GM21786 (cell line): ENCODE measurements at regions not wholly inside any gene's neighbourhood (a gene's known extent, or its start where the extent isn't known, plus 50 kb on each side); places are given as distances from the start of the nearest gene placed in this dataset.

Experiments
- ATAC-seq: cut with Tn5 transposase; IDR thresholded peaks from one replicate; pipeline ENCODE4 v1.9.1; 2021; ENCODE audit not compliant: unreplicated experiment

GRCh38 chr10:47077386-47077785 is 166.2 kb downstream of the PTPN20 start:
- no peak for ATAC-seq

DNA sequence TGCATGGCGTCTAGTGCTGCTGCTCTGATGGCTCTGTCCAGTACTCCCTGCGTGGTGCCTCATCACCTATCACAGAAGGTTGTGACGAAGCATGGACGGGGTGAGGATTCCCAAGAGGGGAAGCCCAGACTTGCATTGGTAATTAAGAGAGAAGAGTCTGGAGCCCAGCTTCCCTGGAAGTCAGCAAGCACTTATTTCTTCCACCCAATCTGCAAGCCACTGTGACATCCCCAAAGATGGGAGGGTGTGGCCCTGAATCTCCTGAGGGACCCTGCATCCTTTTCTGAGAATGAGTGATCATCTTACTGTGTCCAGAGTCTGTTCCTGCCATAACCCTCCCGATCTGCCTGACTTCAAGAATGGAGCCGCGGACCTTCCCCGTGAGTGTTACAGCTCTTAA is 166.7 kb downstream of the PTPN20 start:
- ATAC-seq = no peak

DNA sequence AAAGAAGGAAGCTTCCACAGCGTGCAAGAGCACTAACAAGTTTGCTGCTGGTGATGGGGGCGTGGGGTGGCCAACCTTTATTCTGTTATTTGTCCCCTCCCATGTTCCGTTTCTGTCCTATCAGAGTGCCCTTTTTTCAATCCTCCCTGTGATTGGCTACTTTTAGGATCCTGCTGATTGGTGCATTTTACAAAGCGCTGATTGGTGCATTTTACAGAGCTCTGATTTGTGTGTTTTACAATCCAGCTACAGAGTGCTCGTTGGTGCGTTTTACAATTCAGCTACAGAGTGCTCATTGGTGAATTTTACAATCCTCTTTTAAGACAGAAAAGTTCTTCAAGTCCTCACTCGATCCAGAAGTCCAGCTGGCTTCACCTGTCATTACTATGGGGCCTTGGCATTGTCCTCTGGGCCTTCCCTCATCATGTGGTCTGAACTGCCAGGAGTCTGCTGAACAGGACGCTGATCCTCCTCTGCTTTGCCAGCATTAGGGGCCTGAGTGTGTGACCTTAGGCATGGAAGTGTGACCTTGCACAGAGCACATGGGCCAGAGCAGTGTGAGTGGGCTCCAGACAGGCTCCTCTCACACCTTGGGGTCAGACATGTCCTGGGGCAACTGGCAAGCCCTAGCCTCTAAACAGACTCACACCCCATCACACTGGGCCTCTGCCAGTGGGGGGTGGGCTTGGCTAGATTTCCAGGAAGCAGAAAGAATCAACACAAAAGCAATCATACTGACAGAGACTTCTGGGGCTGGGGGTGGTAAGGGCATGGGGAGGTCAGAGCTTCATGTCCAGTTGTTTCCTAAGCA is 167.4 kb downstream of the PTPN20 start:
- no peak for ATAC-seq

DNA sequence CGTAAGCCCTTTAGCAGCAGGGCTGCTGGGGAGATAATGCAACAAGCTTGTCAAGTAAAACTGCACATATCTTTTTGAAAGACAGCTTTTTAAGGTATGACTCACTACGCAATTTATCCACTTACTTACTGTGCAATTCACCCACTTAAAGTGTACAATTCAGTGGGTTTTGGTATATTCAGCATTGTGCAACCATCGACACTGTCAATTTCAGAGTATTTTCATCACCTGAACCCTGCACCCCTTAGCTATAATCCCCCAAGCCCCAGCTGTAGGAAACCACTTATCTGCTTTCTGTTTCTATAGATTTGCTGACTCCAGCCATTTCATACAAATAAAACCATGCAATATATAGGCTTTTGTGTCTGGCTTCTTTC is 168.0 kb downstream of the PTPN20 start:
- no peak for ATAC-seq

GRCh38 chr10:47081264-47081663 is 170.0 kb downstream of the PTPN20 start:
- ATAC-seq = no peak

DNA sequence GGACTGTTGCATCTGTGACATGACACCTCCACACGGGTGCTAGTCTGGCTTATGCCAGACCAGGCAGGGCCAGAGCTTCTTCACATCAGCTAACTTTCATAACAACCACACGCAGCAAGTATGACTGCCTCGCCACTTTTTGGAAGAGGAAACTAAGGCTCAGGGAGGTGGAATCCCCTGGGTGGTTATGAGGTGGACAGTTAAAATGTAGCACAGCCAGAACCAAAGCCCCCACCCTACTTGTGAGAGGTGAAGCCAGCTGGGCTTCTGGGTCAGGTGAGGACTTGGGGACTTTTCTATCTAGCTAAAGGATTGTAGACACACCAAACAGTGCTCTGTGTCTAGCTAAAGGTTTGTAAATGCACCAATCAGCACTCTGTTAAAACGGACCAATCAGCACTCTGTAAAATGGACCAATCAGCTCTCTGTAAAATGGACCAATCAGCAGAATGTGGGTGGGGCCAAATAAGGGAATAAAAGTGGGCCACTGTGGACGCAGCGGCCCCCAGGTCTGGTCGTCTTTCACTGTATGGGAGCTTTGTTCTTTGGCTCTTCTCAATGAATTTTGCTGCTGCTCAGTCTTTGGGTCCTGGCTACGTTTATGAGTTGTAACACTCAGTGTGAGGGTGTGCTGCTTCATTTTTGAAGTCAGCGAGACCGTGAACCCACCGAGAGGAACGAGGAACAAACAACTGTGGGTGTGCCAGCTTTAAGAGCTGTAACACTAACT is 171.0 kb downstream of the PTPN20 start:
- no peak for ATAC-seq

DNA sequence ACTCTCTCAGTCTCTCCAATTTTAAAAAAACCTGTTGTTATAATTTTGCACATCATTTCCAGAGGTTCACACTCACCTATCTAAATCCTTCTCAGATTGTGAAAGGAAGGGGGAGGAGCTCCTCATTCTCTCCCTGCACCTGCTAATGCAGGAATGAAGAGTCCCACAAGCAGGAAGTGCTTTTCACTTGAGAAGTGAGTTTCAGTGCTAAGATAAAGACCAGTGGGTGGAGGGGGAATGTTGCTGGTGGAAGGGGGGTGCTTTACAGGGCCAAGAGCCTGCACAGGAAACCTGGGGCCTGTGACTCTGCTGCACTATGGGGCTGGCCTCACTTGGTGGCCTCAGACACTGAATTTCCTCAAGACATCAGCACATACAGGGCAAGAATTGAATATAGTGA is 176.4 kb downstream of the PTPN20 start:
- ATAC-seq = no peak

GRCh38 chr10:47088656-47089354 is 177.6 kb downstream of the PTPN20 start:
- no peak for ATAC-seq

DNA sequence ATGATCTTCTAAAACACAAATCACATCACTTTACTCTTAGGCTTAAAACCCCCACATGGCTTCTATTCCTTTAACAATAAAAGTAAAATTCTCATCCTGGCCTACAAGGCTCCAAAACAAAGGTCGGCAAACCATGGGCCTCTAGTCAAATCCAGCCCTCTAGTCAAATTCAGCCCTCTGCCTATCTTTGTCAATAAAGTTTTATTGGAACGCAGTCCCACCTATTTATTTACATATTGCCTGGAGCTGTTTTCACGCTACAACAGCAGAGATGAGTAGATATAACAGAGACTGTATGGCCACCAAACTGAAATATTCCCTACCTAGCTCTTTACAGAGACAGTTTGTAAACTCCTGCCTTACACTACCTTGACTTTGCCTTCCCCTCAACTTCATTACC is 178.8 kb downstream of the PTPN20 start:
- no peak for ATAC-seq

DNA sequence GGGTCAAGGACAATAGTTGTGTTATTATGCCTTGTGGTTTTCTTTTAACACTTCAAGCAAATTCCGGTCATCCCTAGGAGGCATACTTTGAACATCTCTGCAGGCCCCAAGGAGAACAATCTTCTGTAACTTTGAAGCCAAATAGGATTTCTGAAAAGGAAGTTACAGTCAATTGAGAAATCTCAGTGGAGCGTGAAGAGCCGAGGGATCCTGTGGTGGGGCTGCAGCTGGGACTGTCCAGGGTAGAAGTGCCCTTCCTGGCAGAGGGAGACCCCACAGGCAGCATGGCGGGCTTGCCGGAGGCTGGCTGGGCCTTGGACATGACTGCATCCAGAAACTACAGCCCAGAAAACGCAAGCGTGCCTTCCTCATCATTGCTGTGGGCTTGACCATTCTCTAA is 179.7 kb downstream of the PTPN20 start:
- no peak for ATAC-seq

- no peak for ATAC-seq
Measured at GRCh38 chr10:47091421-47091820, 180.2 kb downstream of the PTPN20 start.

GRCh38 chr10:47092376-47092775 is 181.1 kb downstream of the PTPN20 start:
- no peak for ATAC-seq

DNA sequence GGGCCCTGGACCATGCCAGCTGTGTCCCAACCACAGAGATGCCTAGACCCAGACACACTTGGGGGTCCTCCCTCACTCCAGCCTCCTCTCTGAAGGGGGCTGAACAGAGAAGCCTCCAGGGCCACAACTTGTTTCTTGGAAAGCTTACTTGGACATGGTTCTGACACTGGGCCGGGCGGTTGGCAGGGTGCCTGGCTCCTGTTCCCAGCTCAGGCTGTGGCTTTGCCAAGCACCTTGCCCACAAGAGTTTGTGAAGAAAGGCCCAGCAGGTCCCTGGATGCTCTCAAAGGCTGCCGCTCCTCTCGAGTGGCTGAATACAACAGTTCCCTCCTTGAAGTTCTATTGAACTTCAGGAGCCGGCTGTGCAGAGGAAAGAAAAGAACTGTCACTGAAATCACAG is 181.6 kb downstream of the PTPN20 start:
- ATAC-seq = no peak

- ATAC-seq = no peak
Measured at GRCh38 chr10:47094126-47094525, 182.9 kb downstream of the PTPN20 start.

DNA sequence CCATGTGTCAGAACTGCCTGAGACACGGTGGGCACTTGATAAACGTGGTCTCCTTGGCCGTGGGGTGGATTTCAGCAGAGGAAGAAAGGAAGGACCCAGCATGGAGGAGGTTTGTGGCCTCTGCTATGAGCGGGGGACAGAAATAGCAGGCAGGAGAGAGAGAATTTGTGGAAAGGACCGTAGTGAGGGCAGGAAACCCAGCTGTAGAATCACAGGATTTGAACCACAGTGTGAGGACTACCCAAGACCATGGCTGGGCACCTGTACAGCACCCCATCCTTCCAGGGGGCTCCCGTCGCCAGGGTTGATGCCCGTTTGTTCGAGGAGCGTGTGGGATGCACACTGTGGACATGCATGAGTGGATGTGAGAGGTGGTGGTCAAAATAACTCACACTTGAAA is 183.4 kb downstream of the PTPN20 start:
- no peak for ATAC-seq

- ATAC-seq = no peak
Measured at GRCh38 chr10:47095211-47095610, 184.0 kb downstream of the PTPN20 start.

DNA sequence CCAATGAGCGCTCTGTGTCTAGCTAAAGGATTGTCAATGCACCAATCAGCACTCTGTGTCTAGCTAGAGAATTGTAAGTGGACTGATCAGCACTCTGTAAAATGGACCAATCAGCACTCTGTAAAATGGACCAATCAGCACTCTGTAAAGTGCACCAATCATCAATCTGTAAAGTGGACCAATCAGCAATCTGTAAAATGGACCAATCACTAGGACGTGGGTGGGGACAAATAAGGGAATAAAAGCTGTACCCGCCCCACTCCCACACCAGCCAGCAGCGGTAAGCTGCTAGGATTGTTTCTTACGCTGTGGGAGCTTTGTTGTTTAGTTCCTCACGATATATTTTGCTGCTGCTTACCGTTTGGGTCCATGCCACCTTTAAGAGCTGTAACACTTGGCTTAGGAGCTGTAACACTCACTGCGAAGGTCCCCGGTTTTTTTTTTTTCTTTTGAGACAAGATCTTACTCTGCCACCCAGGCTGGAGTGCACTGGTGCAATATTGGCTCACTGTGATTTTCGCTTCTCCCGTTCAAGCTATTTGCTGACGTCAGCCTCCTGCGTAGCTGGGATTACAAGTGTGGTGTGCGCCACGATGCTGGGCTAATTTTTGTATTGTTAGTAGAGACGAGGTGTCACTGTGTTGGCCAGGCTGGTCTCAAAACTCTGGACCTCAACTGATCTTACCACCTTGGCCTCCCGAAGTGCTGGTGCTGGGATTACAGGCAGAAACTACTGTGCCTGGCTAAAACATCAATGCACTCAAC is 184.8 kb downstream of the PTPN20 start:
- no peak for ATAC-seq

DNA sequence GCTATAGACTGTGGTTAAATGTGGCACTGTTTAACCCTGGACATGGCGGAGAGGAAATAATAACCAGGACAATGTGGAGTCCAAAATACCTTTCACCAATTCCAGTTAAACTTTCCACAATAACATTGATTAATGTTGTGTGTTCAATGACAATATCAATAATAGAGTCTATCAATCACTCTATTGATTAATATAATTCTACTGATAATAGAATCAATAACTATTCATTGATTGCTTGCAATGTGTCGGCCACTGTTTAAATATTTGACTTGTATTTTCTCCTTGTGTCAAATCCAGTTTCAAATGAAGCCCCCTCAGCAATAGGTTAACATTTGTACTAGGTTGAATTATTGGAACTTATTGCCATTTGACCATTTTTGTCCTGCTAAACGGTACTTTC is 187.0 kb downstream of the PTPN20 start:
- no peak for ATAC-seq

DNA sequence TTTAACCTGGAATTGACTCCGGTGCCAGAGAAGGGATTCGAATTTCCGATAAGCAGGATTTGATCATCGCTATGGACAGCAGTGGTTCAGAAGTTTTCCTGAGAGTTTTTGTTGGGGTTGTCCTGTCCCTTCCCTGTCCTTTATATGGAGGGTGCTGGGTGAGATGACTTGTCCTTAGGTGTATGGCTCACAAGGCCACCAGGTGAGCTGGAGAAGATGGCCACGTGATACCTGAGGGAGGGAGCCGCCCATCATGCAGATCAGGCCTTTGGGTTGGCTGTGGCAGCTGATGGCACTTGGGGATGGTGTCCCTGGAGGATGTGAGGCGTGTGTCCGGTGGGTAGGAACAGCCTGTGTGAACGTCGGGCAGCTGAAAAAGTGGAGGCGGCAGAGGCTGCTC is 187.7 kb downstream of the PTPN20 start:
- ATAC-seq = no peak

DNA sequence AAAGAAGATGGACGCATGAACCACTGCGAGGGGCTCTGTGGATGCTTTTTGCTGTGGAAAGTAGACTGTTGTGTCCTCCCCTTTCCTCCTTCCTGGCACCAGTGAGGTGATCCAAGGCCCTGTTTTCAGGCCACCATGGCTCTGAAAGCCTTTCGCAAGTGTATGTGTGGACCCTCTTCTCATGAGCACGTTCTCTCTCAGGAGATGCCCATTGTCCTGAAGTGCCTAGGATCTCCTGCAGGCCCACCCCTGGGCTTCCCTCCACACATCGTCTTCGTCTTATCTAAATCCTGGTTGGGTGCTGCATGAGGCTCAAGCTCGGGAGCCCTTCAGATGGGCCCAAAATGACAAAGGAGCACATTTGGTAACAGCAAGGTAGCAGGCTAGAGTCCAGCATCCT is 188.2 kb downstream of the PTPN20 start:
- no peak for ATAC-seq

GRCh38 chr10:47101196-47101595 is 190.0 kb downstream of the PTPN20 start:
- no peak for ATAC-seq
